SU-DHL-6 (cell line): ENCODE measurements at regions not wholly inside any gene's neighbourhood (a gene's known extent, or its start where the extent isn't known, plus 50 kb on each side); places are given as distances from the start of the nearest gene placed in this dataset.

Experiments
- CTCF ChIP-seq: fragments of 200-600 bp; sonication (generic); IDR thresholded peaks from one replicate; pipeline ENCODE4 v1.5.1; 2017; ENCODE audit warnings: antibody characterized with exemption, mild to moderate bottlenecking, low read length, moderate library complexity; ENCODE audit not compliant: insufficient read depth, poor library complexity, severe bottlenecking
- EZH2phosphoT487 ChIP-seq: fragments of 200-600 bp; sonication (generic), shearing (Covaris generic); conservative IDR thresholded peaks from 2 replicates; pipeline ENCODE4 v1.6.1; 2018; ENCODE audit warnings: mild to moderate bottlenecking, antibody characterized with exemption, low read length, moderate library complexity, mixed read lengths

DNA sequence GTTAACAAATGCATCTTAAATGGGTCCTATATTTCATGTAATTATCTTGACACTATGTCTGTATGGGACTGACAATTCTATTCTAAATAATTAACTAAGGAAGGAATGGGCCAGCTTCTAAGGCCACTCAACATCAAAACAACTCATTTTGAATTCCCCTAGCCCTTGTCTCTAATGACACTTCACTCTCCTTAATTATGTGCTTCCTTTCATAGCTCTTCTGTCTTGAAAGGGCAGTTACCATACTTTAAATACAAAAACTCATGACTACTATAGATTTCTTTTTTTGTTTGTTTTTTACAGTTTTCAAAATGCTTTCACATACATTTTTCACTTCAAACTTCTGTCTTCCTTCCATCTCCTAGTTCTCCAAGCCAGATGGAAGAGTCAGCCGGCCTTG lies 126.1 kb upstream of the CHODL start:
- no peak for TF ChIP-seq CTCF
- no peak for TF ChIP-seq EZH2phosphoT487
